ENCODE measurements at regions not wholly inside any gene's neighbourhood (a gene's known extent, or its start where the extent isn't known, plus 50 kb on each side); places are given as distances from the start of the nearest gene placed in this dataset.

DNA sequence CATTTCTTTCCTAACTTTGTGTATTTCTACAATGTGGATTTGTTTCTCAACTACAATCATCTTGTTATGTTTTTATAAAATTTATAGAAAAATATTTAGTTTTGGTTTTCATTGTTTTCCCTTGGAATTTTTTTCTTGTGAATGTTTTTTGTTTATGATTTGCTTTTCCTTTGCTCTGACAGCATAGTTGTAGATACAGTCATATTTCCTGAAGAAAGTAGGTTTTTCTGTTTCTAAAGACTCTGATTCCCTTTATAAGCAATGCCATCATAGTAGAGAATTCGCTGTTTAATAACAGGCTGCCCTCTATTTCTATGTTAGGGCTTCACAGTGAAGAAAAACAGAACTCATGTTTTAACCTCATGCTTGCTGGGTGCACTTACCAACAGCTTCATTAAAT, 482.3 kb downstream of the ZBBX start:
- Histone ChIP-seq H2AK5ac (ENCODE audit: low read depth, low read length) (no peak overlapping the region), H3K4me2 (ENCODE audit: low read depth, low read length) (no peak overlapping the region), H3K4me3 (ENCODE audit: insufficient read depth, low read depth, low read length) (no peak overlapping the region), H4K91ac (ENCODE audit: insufficient read depth, low read depth, low read length) (no peak overlapping the region), H2BK5ac (ENCODE audit: low read depth, low read length, poor library complexity, severe bottlenecking) (no peak overlapping the region), H3K4me1 (ENCODE audit: control insufficient read depth, insufficient read depth, low read length) (no peaks in the 10 kb centered on the region), H3K18ac (ENCODE audit: low read depth, low read length) (no peak overlapping the region), H3K27me3 (ENCODE audit: control insufficient read depth, insufficient read depth, low read length) (no peaks in the 10 kb centered on the region), H3K4ac (ENCODE audit: low read depth, low read length) (no peak overlapping the region), H2AFZ (replicated peaks; ENCODE audit: low read length, poor library complexity) (no peak overlapping the region), H3K14ac (replicated peaks; ENCODE audit: low read depth, low read length) (no peak overlapping the region), H4K20me1 (ENCODE audit: insufficient read depth, low read length) (no peaks in the 10 kb centered on the region), H2AK9ac (replicated peaks; ENCODE audit: low read depth, low read length, poor library complexity) (no peak overlapping the region), H2BK15ac (ENCODE audit: low read depth, low read length) (no peak overlapping the region), H3K9me1 (ENCODE audit: insufficient read depth, low read length) (no peaks in the 10 kb centered on the region), H3K27ac (ENCODE audit: insufficient read depth, low read length) (no peak overlapping the region), H3K79me1 (ENCODE audit: low read depth in 1 of 2, low read length in 2 of 2) (no peaks in the 10 kb centered on the region), H2BK120ac (ENCODE audit: low read depth, low read length) (no peak overlapping the region), H2BK20ac (ENCODE audit: low read depth, low read length) (no peak overlapping the region), H4K8ac (ENCODE audit: low read depth in 2 of 2, low read length in 2 of 2) (no peak overlapping the region), H3K23ac (ENCODE audit: low read depth, low read length) (no peak overlapping the region), H4K5ac (ENCODE audit: low read depth, low read length) (no peak overlapping the region), H3K9me3 (ENCODE audit: control insufficient read depth, insufficient read depth, low read length) (no peaks in the 10 kb centered on the region), H3K36me3 (ENCODE audit: control insufficient read depth, insufficient read depth, low read length) (no peaks in the 10 kb centered on the region), H3K9ac (ENCODE audit: low read depth, low read length) (no peak overlapping the region), H3K56ac (ENCODE audit: extremely low read depth, insufficient read depth, low read length) (no peak overlapping the region)
- no peak for DNase-seq
- intact Hi-C loops (cut with micrococcal nuclease): no loop called here
- no peak for ATAC-seq (ENCODE audit: low read depth)
- WGBS, 2 experiments (ENCODE audit: extremely low coverage in 2 of 2, insufficient read length in 1 of 2): no CpG with 5 or more reads among the region's 1 CpG
- dilution Hi-C loops (cut with HindIII; ENCODE audit: low sequenced_read_pairs, unreplicated experiment): no loop called here
- ChIA-PET CTCF (no interaction called here), POLR2A (ENCODE audit: unreplicated experiment) (no interaction called here)
- in situ Hi-C loops (cut with MboI; ENCODE audit: low sequenced_read_pairs): no loop called here
- BruUV-seq (replicated peaks): no TSS peak
- TF ChIP-seq RAD21 (IDR thresholded peaks at IDR 0.05; ENCODE audit: low read length) (no peak), MAZ (IDR thresholded peaks at IDR 0.05; ENCODE audit: borderline replicate concordance, low read depth, low read length) (no peak), POLR2A (IDR thresholded peaks at IDR 0.05; ENCODE audit: low read depth, low read length) (no peak), NFE2L2 (IDR thresholded peaks at IDR 0.05; ENCODE audit: low read depth, low read length) (no peak), RCOR1 (IDR thresholded peaks at IDR 0.05; ENCODE audit: insufficient replicate concordance, low read length) (no peak), CHD1 (IDR thresholded peaks at IDR 0.05; ENCODE audit: low read depth, low read length) (no peak), RFX5 (IDR thresholded peaks at IDR 0.05; ENCODE audit: low read depth, low read length) (no peak), FOS (IDR thresholded peaks at IDR 0.05; ENCODE audit: low read depth, low read length) (no peak), BHLHE40 (IDR thresholded peaks at IDR 0.05; ENCODE audit: low read depth, low read length) (no peak), CEBPB (IDR thresholded peaks at IDR 0.05; ENCODE audit: low read depth, low read length) (no peak), SMC3 (IDR thresholded peaks at IDR 0.05; ENCODE audit: low read depth, low read length) (no peak), MXI1 (IDR thresholded peaks at IDR 0.05; ENCODE audit: borderline replicate concordance, low read depth, low read length) (no peak), MAFK (IDR thresholded peaks at IDR 0.05; ENCODE audit: low read depth, low read length) (no peak)
- TF ChIP-seq, protein P1, sequence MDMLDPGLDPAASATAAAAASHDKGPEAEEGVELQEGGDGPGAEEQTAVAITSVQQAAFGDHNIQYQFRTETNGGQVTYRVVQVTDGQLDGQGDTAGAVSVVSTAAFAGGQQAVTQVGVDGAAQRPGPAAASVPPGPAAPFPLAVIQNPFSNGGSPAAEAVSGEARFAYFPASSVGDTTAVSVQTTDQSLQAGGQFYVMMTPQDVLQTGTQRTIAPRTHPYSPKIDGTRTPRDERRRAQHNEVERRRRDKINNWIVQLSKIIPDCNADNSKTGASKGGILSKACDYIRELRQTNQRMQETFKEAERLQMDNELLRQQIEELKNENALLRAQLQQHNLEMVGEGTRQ (IDR thresholded peaks at IDR 0.05; ENCODE audit: low read depth, low read length): no peak
- TF ChIP-seq, protein P2, sequence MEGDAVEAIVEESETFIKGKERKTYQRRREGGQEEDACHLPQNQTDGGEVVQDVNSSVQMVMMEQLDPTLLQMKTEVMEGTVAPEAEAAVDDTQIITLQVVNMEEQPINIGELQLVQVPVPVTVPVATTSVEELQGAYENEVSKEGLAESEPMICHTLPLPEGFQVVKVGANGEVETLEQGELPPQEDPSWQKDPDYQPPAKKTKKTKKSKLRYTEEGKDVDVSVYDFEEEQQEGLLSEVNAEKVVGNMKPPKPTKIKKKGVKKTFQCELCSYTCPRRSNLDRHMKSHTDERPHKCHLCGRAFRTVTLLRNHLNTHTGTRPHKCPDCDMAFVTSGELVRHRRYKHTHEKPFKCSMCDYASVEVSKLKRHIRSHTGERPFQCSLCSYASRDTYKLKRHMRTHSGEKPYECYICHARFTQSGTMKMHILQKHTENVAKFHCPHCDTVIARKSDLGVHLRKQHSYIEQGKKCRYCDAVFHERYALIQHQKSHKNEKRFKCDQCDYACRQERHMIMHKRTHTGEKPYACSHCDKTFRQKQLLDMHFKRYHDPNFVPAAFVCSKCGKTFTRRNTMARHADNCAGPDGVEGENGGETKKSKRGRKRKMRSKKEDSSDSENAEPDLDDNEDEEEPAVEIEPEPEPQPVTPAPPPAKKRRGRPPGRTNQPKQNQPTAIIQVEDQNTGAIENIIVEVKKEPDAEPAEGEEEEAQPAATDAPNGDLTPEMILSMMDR (conservative IDR thresholded peaks at IDR 0.05; ENCODE audit: low read depth, low read length): no peak
- TF ChIP-seq, protein P3, sequence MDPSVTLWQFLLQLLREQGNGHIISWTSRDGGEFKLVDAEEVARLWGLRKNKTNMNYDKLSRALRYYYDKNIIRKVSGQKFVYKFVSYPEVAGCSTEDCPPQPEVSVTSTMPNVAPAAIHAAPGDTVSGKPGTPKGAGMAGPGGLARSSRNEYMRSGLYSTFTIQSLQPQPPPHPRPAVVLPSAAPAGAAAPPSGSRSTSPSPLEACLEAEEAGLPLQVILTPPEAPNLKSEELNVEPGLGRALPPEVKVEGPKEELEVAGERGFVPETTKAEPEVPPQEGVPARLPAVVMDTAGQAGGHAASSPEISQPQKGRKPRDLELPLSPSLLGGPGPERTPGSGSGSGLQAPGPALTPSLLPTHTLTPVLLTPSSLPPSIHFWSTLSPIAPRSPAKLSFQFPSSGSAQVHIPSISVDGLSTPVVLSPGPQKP (IDR thresholded peaks at IDR 0.05; ENCODE audit: borderline replicate concordance, low read depth, low read length): no peak

Data from IMR-90 (cell line).